Activated T-helper 1 cell treated with Interleukin-2 at 50 U/mL for 16 hours (primary cell): ENCODE measurements at regions not wholly inside any gene's neighbourhood (a gene's known extent, or its start where the extent isn't known, plus 50 kb on each side); places are given as distances from the start of the nearest gene placed in this dataset.

Source experiments
- DNase-seq: peaks from one replicate; pipeline ENCODE4 v3.0.0-alpha.2; 2020; ENCODE audit warnings: low read depth

- no peak for DNase-seq
Observed at GRCh38 chr5:61910771-61911170, 395.2 kb upstream of the KIF2A start.

GRCh38 chr5:61912559-61912958, 393.4 kb upstream of the KIF2A start:
- no peak for DNase-seq

- no peak for DNase-seq
Observed at GRCh38 chr5:61915646-61916045, 390.4 kb upstream of the KIF2A start.

- DNase-seq = no peak
Observed at GRCh38 chr5:61916621-61917620, 389.1 kb upstream of the KIF2A start.

- no peak for DNase-seq
Observed at GRCh38 chr5:61918611-61919010, 387.4 kb upstream of the KIF2A start.

- no peak for DNase-seq
Observed at GRCh38 chr5:61919920-61920319, 386.1 kb upstream of the KIF2A start.

GRCh38 chr5:61924251-61924650, 381.8 kb upstream of the KIF2A start:
- no peak for DNase-seq

GRCh38 chr5:61926911-61927310, 379.1 kb upstream of the KIF2A start:
- DNase-seq = no peak

- no peak for DNase-seq
Observed at GRCh38 chr5:61931236-61931635, 374.8 kb upstream of the KIF2A start.

GRCh38 chr5:61933787-61934626, 372.0 kb upstream of the KIF2A start:
- DNase-seq = no peak

- no peak for DNase-seq
Observed at GRCh38 chr5:61941637-61942036, 364.4 kb upstream of the KIF2A start.

- DNase-seq = no peak
Observed at GRCh38 chr5:61942462-61943049, 363.4 kb upstream of the KIF2A start.

GRCh38 chr5:61943713-61944112, 362.3 kb upstream of the KIF2A start:
- DNase-seq = no peak

- no peak for DNase-seq
Observed at GRCh38 chr5:61948151-61948550, 357.9 kb upstream of the KIF2A start.

- DNase-seq = no peak
Observed at GRCh38 chr5:61949054-61949678, 356.8 kb upstream of the KIF2A start.

- DNase-seq = no peak
Observed at GRCh38 chr5:61949679-61950435, 356.1 kb upstream of the KIF2A start.

GRCh38 chr5:61951295-61951694, 354.7 kb upstream of the KIF2A start:
- no peak for DNase-seq

GRCh38 chr5:61953913-61954312, 352.1 kb upstream of the KIF2A start:
- no peak for DNase-seq

GRCh38 chr5:61964201-61964600, 341.8 kb upstream of the KIF2A start:
- DNase-seq = no peak

- no peak for DNase-seq
Observed at GRCh38 chr5:61965069-61965468, 340.9 kb upstream of the KIF2A start.

- DNase-seq = no peak
Observed at GRCh38 chr5:61965490-61965889, 340.5 kb upstream of the KIF2A start.
